ENCODE measurements at regions not wholly inside any gene's neighbourhood (a gene's known extent, or its start where the extent isn't known, plus 50 kb on each side); places are given as distances from the start of the nearest gene placed in this dataset.
"Not testable (repeated sequence)": the region's sequence is repeated elsewhere in the genome, so short reads cannot be mapped to it uniquely, and the experiment has no call there.

DNA sequence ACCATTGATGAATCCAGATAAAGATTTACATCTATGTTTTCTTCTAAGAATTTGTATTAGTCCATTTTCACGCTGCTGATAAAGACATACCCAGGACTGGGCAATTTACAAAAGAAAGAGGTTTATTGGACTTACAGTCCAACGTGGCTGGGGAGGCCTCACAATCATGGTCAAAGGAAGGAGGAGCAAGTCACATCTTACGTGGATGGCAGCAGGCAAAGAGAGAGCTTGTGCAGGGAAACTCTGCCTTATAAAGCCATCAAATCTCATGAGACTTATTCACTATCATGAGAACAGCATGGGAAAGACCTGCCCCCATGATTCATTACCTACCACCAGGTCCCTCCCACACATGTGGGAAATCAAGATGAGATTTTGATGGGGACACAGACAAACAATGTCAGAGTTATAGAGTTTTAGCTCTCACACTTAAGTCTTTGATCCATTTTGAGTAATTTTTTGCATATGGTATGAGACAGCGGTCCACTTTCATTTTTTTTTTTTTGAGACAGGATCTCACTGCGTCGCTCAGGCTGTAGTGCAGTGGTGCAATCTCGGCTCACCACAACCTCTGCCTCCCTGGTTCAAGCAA lies 53.5 kb upstream of the JADE2 start:
- DNase-seq (ENCODE audit: low read depth), result not testable (repeated sequence)

DNA sequence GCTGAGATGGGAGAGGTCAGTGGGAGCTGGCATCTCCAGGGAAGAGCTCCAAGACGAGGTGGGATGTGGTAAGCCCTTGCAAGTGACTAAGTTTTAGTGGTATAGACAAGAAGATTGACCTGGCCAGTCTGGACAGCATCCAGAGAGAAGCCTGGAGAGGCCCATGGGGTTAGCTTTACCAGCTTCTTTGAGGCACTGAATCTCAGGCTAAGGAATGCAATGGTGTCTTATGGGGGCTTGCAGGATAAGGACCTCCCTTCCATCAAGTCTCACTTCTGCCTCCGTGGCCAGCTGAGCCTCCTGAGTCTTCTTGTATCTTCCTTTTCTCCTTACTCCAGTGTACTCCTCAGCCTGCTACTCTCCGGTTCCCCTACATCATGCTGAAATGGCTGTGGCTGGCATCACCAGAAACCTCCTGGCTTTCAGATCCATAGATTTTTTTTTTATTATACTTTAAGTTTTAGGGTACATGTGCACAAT lies 56.5 kb upstream of the JADE2 start:
- no peak for DNase-seq (ENCODE audit: low read depth)

DNA sequence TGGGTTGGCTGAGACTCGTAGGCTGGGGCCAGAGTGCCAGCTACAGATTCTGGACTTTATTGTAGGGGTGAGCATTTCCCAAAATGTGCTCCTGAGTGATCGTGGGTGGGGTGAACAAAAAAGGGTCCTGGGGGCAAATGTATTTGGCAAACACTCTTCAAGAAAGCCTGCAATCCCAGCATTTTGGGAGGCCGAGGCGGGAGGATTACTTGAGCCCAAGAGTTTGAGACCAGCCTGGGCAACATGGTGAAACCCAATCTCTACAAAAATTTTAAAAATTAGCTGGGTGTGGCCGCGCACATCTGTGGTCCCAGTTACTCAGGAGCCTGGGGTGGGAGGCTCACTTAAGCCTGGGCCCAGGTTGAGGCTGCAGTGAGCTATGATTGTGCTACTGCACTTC lies 55.5 kb upstream of the CDKN2AIPNL start:
- DNase-seq (ENCODE audit: low read depth), result no peak

DNA sequence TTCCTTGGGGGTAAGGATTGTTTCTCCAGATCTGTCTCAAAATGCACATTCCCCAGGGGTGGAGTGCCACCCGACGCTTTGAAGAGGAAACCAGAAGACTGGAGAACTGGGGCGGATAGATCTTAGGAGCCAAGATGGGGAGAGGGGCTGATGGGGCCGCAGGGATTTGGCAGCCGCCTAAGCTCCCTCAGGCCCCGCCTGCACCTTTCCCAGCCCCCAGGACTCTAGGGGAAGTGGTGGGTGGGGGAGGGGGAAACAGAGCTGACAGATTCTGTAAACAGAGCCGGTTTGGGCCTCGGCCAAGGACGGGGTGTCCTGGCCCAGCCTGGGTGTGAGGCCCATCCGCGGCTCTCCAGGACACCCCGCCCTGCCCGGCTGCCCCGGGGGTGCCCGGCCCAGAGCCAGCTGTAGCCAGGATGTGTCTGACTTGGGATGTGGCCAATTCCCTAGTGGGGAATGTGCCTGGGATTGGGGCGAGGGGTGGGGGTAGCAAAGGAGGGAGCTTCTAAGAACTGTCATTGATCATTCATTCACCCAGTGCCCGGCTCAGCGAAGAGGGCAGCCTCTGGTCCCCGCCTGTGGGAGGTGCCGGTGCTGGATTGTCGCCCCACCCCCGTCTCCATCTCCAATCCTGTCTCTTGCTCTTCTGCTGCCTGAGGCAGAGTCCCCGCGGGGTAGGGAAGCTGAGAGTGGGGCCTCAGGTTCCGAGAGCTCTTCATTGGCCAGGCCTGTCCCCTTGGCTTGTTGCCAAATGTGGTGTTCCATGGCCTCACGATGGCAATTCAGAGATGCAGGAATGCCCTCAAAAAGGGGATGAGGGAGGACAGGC lies 54.8 kb upstream of the CDKN2AIPNL start:
- peak; percentile 37 for DNase-seq (ENCODE audit: low read depth)

DNA sequence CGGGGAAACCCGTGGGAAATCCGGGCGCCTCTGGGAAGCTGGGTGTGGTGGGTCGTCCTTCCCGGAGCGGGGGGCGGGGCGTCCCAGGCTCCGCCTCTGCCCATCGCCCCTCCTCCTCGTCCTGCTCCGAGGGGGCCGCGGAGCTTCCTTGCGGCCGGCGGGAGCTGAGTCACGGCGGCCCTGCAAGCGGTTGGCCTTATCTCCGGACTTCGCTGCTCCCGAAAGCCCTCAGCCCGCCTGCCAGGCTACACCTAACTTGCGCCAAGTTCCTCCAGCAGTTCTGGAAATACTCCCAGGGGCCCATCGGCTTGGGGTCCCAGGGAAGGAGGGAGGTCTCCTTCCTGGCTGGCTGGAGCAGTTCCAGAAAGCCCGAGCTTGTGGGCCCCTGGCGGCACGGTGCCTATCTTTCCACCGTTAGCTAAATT lies 54.1 kb upstream of the CDKN2AIPNL start:
- peak; percentile 74 for DNase-seq (ENCODE audit: low read depth)

DNA sequence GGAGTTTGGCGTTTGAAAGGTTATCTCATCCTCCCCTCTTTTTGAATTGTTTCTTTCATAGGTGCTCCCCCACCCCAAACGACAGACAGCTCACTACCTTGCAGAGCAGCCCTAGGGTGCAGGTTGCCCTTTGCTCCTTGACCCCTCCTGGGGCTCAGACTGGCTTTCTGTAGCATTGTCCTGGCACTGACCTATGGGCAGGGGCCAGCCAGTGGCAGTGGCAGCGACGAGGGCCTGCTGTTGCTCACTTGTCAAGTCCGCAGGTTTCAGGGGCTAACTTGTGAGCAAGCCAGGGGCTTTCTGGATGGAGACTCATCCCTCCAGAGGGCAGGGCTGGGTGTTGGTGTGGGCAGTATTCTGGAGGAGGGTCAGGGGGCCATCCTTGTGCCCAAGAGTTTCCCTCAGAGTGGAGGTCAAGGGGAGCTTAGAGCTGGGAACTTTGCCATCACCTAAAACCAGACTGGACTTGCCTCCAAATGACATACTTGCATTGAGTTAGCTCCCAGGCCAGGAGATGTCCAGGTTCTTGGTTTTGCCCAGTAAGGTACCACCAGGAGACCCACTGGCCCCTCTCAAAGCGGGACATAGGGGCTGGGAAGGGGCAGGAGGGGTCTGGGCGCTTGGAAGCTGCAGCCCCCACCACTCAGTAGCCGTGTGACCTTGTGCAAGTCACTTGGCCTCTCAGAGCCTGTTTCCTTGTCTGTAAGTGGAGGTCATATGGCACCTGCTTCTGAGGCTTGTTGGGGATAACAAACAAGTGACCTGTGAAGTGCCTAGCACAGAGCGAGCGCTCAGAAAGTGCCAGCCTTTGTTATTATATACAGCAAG lies 53.5 kb upstream of the CDKN2AIPNL start:
- no peak for DNase-seq (ENCODE audit: low read depth)

DNA sequence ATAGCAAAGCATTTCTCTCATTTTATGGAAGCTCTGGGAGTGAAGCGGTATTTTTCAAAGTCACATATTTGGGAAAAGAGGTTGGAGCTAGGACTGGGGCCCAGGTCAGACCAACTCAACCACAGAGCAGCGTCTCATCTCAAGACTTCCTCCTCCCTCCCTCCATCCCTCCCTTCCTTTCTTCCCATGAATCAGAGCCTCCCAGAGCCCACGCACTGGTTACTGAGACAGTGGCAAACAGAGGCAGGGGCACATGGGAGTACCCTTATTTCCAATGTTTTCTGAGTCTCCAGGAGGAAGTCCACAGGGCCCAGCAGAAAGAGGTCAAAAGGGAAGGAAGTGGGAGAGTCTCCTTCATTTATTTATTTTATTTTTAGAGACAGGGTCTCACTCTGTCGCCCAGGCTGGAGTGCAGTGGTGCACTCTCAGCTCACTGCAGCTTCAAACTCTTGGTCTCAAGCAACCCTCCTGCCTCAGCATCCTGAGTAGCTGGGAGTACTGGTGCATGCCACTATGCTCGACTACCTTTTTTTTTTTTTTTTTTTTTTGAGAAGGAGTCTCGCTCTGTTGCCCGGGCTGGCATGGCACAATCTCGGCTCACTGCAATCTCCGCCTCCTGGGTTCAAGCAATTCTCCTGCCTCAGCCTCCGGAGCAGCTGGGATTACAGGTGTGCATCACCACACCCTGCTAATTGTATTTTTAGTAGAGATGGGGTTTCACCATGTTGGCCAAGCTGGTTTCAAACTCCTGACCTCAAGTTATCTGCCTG lies 52.5 kb upstream of the CDKN2AIPNL start:
- peak; percentile 41 for DNase-seq (ENCODE audit: low read depth)

DNA sequence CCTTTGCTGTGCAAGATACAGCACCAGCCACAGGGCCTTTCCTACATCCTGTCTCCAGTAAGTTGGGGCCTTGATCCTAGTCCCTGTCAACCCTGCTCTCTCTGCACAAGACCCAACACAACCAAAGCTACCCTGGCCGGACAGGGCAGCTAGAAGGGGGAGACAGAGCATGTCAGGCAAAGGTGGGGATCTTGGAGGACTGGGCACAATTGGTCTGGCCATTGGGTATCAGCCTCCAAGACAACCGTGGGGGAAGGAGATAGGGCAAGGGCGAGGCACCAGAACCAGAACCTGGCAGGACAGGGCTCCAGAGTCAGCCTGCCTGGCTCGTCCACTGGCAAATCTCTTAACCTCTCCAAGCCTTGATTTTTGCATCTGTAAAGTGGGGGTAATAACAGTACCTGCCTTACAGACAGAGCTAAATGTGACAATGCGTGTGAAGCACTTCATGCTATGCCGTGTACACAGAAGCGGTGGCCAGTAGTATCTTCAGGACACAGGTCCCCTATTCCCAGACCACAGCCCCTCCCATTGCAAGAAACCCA lies 51.6 kb upstream of the CDKN2AIPNL start:
- no peak for DNase-seq (ENCODE audit: low read depth)

DNA sequence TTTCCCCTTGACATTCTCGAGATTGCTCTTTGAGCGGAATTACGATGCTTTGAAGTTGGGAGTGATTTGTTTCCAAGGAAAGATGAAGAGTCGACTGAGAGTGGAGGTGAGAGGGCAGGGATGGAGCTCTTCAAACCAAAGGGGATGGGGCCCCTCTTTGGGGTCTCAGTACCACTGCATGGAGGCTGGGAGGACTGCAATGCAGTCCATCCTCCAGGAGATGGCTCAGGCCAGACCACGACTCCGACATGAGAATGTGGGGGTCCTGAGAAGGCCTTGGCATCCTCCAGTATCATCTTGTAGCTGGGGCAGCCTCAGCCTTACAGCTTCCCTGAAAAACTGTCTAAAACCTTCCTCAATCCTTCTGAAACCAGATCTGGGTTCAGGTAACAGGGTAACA lies 51.1 kb upstream of the CDKN2AIPNL start:
- no peak for DNase-seq (ENCODE audit: low read depth)

DNA sequence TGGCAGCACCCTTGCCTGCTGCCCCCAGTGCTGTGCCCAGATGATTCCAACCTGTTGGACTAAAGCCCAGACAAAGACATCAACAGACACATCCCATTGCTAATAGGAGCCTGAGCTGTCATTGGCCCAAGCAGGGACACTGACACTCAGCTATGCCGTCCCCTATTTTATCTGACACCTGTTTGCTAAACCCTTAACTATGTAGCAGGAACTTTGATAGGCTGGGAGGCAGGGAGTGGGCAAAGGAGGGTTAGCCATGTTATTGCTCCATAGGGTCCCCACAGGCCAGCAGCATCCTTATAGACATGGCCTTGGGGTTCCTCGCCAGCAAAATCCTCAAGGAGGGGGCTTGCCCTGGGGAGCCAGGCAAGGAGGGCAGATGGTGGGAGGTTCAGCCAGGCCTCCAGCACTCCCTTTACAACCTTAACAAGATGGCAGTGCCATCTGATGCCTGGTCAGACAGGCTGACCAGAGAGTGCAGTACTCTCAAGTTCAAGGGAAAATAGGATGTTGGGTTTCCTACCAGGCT lies 50.4 kb upstream of the CDKN2AIPNL start:
- DNase-seq (ENCODE audit: low read depth), result no peak
